ENCODE measurements at regions not wholly inside any gene's neighbourhood (a gene's known extent, or its start where the extent isn't known, plus 50 kb on each side); places are given as distances from the start of the nearest gene placed in this dataset.
"Not testable (repeated sequence)": the region's sequence is repeated elsewhere in the genome, so short reads cannot be mapped to it uniquely, and the experiment has no call there.

GRCh38 chr12:59491877-59492276, 104.0 kb upstream of the SLC16A7 start:
- no peak for TF ChIP-seq CTCF (IDR thresholded peaks at IDR 0.05)
- intact Hi-C loops (cut with DNase I): no loop called here
- Histone ChIP-seq H3K36me3 (no peaks in the 10 kb centered on the region), H3K27me3 (no peaks in the 10 kb centered on the region), H3K27ac (no peak overlapping the region), H3K4me3 (no peak overlapping the region), H3K4me1 (no peaks in the 10 kb centered on the region), H3K9me3 (no peaks in the 10 kb centered on the region)
- FAIRE-seq: no peak
- DNase-seq: no peak
- ATAC-seq: no peak
- WGBS, 2 donors: 77 to 86% methylated on average over 2 of the region's 2 CpGs

- WGBS, 2 donors: 0% methylated on average over 1 of the region's 1 CpG
- no peak for DNase-seq
- FAIRE-seq: no peak
- Histone ChIP-seq H3K27ac (no peak overlapping the region), H3K4me3 (no peak overlapping the region), H3K36me3 (no peaks in the 10 kb centered on the region), H3K9me3 (no peaks in the 10 kb centered on the region), H3K27me3 (no peaks in the 10 kb centered on the region), H3K4me1 (no peaks in the 10 kb centered on the region)
- intact Hi-C loops (cut with DNase I): no loop called here
- TF ChIP-seq CTCF (IDR thresholded peaks at IDR 0.05): no peak
- ATAC-seq: no peak
Measured at GRCh38 chr12:59486827-59487226, 109.0 kb upstream of the SLC16A7 start.

GRCh38 chr12:59484575-59484974, 111.3 kb upstream of the SLC16A7 start:
- intact Hi-C loops (cut with DNase I): no loop called here
- ATAC-seq: no peak
- Histone ChIP-seq H3K27me3 (no peaks in the 10 kb centered on the region), H3K4me3 (no peak overlapping the region), H3K27ac (no peak overlapping the region), H3K36me3 (no peaks in the 10 kb centered on the region), H3K4me1 (no peaks in the 10 kb centered on the region), H3K9me3 (no peaks in the 10 kb centered on the region)
- peak; percentile 17 for FAIRE-seq
- TF ChIP-seq CTCF (IDR thresholded peaks at IDR 0.05): no peak
- no peak for DNase-seq

GRCh38 chr12:59474236-59474635, 121.6 kb upstream of the SLC16A7 start:
- intact Hi-C loops (cut with DNase I); H3K27ac ChIP-seq: not testable (repeated sequence)

GRCh38 chr12:59472273-59472672, 123.6 kb upstream of the SLC16A7 start:
- H3K36me3 ChIP-seq: no peaks in the 10 kb centered on the region
- no peaks in the 10 kb centered on the region for H3K27me3 ChIP-seq
- no peak for FAIRE-seq
- no peak overlapping the region for H3K27ac ChIP-seq
- no peak overlapping the region for H3K4me3 ChIP-seq
- no peak for DNase-seq
- intact Hi-C loops (cut with DNase I): no loop called here
- no peaks in the 10 kb centered on the region for H3K4me1 ChIP-seq
- no peak for ATAC-seq
- no peaks in the 10 kb centered on the region for H3K9me3 ChIP-seq
- no peak for TF ChIP-seq CTCF (IDR thresholded peaks at IDR 0.05)
- 77 to 83% methylated on average over 5 of the region's 5 CpGs for WGBS, 2 donors

More at GRCh38 chr12:59474236-59474635, 121.6 kb upstream of the SLC16A7 start:
- not testable (repeated sequence) for H3K27me3 ChIP-seq, ATAC-seq, H3K4me1 ChIP-seq, DNase-seq, FAIRE-seq, H3K4me3 ChIP-seq, H3K36me3 ChIP-seq, H3K9me3 ChIP-seq

Data from pancreas (tissue), 10 donors.